HG03571 (cell line): ENCODE measurements at regions not wholly inside any gene's neighbourhood (a gene's known extent, or its start where the extent isn't known, plus 50 kb on each side); places are given as distances from the start of the nearest gene placed in this dataset.

Experiments used
- ATAC-seq: cut with Tn5 transposase; IDR thresholded peaks from one replicate; pipeline ENCODE4 v1.9.1; 2021; ENCODE audit not compliant: unreplicated experiment

GRCh38 chr13:39967199-39967959, 311.9 kb downstream of the COG6 start:
- no peak for ATAC-seq

GRCh38 chr13:39968646-39969475, 313.4 kb downstream of the COG6 start:
- no peak for ATAC-seq

- no peak for ATAC-seq
Measured at GRCh38 chr13:39970177-39970846, 314.9 kb downstream of the COG6 start.

GRCh38 chr13:39971526-39971925, 316.1 kb downstream of the COG6 start:
- no peak for ATAC-seq

- ATAC-seq = no peak
Measured at GRCh38 chr13:39976481-39976880, 321.0 kb downstream of the COG6 start.

GRCh38 chr13:39981056-39981455, 325.6 kb downstream of the COG6 start:
- no peak for ATAC-seq

DNA sequence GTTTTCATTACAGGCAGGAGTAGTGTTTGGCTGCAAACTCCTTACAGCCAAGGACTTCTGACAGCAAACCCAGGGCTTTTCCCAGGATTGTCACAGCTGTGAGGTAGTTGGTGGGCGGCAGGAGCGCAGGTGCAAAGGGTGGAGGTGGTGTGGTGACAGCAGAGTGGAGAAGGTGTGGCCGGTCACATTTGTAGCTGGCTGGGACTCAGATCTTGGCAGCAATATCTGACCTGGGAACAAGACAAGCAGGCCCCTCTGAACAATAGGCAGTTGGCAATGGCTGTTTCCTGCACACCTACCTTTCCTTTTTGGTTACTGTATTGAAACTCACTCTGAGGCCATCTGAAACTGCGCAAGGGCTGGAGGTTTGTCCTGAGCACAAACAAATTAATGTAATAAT, 327.3 kb downstream of the COG6 start:
- no peak for ATAC-seq

- no peak for ATAC-seq
Measured at GRCh38 chr13:39985071-39985470, 329.6 kb downstream of the COG6 start.

GRCh38 chr13:39988351-39988750, 332.9 kb downstream of the COG6 start:
- no peak for ATAC-seq

GRCh38 chr13:39998166-39998565, 342.7 kb downstream of the COG6 start:
- no peak for ATAC-seq

DNA sequence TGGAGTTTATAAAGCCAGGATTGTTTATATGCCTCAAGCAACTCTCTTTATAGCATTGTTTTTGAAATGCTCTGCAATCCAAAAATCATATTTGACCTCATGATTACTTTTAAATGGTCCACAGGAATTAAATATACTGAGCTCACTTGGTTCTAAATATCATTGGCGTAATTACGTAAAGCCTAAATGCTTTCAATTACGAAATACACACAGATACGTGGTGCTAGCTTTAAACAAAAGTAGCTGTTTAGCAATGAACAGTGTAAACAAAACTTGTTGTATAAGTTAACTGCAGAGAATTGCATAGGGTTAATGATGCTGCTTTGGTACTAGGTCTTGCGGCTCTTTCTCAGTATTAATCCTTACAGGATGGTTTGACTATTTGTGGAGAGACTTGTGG, 346.6 kb downstream of the COG6 start:
- ATAC-seq = no peak

GRCh38 chr13:40013554-40013953, 358.1 kb downstream of the COG6 start:
- ATAC-seq = no peak

DNA sequence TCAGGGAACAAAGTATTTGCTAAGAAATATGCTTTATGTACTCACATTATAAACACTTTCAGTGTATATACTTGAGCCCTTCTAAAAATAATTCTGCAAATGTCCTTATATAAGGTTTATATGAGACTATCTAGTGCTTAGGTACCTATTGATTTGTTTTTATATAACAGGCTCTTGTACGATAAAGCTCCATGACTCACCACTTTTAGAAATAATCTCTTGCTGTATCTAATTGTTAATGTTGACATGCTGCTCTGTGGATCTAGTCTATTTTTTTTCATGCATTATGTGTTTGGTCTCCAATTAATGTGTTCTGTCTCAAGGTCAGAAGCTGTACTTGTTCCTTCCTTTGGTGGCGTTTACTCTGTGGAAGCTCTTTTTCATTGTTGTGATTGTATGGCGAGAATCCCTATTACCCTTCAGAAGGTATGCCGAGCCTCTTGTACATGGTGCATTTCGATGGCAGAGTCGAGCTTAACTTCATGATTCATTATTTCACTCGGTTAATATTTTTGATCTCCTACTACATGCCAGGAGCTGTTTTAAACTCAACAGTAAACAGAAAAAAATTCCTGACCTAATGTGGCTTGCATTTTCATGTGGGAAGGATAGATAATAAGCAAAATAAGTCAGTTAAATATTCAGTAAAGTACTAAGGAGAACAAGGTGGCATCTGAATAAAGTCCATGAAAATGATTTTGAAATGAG, 361.6 kb downstream of the COG6 start:
- ATAC-seq = no peak

GRCh38 chr13:40017662-40018262, 362.3 kb downstream of the COG6 start:
- no peak for ATAC-seq

GRCh38 chr13:40023595-40024203, 368.2 kb downstream of the COG6 start:
- no peak for ATAC-seq

- ATAC-seq = no peak
Measured at GRCh38 chr13:40024204-40024966, 368.9 kb downstream of the COG6 start.

GRCh38 chr13:40024967-40025714, 369.7 kb downstream of the COG6 start:
- ATAC-seq = no peak

- ATAC-seq = peak; percentile 89
Measured at GRCh38 chr13:40026174-40026585, 370.7 kb downstream of the COG6 start.

DNA sequence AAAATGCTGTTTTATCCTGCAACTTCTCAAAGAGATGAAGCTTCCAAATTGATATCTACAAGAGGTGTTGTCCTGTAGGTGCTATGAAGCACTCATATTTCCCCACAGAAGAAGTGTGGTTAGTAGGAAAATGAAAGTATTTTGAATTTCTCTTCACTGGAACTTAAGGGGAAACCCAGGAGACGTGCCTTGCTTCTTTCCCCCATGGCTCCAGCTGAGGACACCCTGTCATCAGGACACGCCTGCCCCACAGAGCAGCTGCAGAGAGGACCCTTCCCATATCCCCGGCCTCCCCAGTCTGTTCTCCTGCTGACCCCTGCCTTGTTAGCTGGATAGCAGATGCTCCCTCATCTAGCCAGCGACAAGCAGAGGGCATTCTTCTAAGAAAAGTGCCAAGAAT, 371.3 kb downstream of the COG6 start:
- ATAC-seq = peak; percentile 17
